ENCODE measurements at regions not wholly inside any gene's neighbourhood (a gene's known extent, or its start where the extent isn't known, plus 50 kb on each side); places are given as distances from the start of the nearest gene placed in this dataset.
"Not testable (repeated sequence)": the region's sequence is repeated elsewhere in the genome, so short reads cannot be mapped to it uniquely, and the experiment has no call there.

- no peak for DNase-seq
Measured at GRCh38 chr2:76247006-76247405, 536.3 kb upstream of the GCFC2 start.

GRCh38 chr2:76211991-76212985, 501.6 kb upstream of the GCFC2 start:
- DNase-seq = no peak

- no peak for DNase-seq
Measured at GRCh38 chr2:76210551-76210950, 499.8 kb upstream of the GCFC2 start.

DNA sequence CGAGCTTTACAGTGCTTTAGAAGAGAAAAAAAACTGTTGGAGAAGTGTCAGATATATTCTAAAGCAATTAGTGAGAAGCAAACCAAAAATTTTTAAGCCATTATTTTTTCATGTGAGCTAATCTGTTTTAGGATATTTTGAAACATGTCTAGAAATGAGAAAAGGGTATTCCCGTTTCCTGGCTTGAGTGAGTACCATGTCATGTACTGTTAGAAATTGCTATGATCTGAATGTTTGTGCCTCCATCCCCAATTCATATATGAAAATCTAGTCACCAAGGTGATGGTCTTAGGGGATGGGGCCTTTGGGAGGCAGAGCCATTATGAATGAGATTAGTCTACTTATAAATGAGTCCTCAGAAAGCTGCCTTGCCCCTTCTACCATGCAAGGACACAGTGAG, 493.3 kb upstream of the GCFC2 start:
- no peak for DNase-seq

DNA sequence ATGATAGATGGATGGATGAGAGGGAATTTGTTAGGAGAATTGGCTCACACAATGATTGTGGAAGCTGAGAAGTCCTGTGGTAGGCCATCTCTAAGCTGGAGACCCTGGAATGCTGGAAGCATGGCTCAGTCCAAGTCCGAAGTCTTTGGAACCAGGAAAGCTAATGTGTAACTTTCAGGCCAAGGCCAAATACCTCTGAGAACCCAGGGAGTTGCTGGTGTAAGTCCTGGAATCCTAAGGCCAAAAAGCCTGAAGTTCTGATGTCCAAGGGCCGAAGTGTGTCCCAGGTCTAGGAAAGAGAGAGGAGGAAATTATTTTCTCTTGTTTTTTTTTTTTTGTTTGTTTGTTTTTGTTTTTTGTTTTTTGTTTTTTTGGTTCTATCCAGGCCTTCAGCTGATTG, 492.2 kb upstream of the GCFC2 start:
- DNase-seq = no peak

DNA sequence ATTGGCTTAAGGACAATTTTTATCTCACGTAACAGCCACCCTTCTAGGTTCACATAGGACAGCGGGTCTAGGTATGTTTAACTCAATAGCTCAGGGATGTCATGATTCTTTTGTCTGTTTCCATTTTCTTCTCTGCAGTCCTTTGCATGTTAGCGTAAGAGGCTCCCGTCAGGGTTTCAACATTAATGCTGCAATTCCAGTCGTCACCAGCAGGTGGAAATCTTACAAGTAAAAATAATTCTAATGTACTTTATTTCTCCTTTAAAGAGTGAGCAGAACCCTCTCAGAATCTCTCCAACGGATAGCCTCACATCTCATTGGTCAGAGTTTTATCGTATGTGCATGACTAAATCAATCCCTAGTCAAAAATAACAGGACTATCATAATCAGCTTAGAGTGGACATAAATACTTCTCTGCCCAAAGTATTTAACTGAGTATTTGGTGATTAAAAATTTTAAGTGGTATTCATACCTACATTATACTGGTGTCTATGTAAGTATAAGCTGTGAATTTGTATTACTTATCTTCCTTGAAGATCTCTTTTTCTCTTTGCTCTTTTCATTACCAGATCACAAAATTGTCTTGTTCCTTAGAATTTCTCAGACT, 487.2 kb upstream of the GCFC2 start:
- peak; percentile 43 for DNase-seq

GRCh38 chr2:76197428-76197827, 486.7 kb upstream of the GCFC2 start:
- no peak for DNase-seq

DNA sequence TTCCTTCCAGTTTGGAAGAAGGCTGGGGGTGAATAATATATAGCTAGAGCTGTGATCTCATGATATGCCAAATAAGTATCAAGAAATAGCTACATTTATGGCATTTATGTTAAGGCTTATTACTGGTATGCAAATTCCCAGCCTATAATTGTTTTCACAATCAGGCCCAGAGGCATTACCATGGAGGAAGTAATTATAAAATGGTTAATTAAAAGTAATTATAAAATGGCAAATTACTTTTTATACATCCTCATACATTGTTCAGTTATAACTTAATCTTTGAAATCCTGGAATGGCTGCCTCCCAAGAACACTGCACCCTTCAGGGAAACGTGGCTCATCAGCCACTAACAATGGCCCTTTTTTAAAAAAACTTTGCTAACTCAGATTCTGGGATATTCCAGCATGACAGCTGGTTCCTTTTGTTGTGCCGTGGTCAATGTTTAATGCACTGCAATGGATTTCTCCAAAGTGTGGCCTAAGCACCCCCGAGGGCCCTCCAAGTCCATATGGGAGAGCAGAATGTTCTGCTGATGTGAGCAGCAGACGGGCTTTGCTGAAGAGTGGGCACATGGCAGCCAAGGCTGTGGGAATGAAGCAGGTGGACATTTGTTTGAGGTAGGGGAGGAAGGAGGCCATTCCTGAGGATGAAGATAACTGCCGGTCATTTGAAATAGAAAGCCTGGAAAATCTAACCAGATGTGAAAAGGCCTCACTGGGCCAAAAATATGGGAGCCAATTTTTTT, 483.5 kb upstream of the GCFC2 start:
- DNase-seq = no peak

GRCh38 chr2:76193089-76193488, 482.4 kb upstream of the GCFC2 start:
- no peak for DNase-seq

DNA sequence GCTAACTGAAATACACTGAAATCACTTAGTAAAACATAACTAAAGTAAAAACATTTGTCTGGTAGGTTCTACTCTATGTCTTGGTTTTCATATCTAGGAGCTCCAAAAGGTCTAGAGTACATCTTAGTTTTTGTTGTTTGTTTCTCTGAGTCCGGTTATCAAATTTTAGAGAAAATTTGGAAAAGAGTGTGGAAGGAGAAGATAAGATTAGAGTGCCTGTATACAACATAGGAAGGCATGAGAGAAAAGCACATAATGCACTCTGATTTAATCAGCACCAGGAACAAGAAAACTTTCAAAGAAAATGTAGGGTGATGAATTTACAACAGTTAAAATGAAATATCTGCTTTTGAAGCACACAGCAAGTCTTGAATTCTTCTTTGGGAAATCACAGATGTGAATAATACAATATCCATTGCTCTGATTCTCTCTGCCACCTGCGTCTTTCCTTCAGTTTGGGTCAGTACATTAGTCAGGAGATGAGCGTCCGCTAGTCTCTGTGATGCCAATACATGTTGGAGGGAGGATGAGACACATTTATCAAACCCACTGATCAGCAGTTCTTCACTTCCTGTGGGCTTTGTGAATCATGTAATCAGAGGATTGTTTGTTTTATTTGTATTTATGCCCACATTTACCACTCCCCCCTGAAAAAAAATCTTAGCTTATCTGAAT, 477.8 kb upstream of the GCFC2 start:
- DNase-seq = no peak

- no peak for DNase-seq
Measured at GRCh38 chr2:76187415-76187814, 476.7 kb upstream of the GCFC2 start.

- DNase-seq = no peak
Measured at GRCh38 chr2:76180676-76181075, 470.0 kb upstream of the GCFC2 start.

DNA sequence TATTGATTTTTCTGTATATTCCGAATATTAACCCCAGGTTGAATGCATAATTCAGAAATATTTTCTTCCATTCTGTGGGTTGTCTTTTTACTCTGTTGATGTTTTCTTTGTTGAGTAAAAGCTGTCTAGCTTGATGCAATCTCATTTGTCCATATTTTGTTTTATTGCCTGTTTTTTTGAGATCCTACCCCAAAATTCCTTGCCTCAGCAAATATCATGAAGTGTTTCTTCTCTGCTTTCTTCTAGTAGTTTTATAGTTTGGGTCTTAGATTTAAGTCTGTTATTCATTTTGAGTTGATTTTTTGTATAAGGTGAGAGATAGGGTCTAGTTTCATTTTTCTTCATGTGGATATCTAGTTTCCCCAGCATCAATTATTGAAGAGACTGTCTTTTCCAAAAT, 467.9 kb upstream of the GCFC2 start:
- no peak for DNase-seq

DNA sequence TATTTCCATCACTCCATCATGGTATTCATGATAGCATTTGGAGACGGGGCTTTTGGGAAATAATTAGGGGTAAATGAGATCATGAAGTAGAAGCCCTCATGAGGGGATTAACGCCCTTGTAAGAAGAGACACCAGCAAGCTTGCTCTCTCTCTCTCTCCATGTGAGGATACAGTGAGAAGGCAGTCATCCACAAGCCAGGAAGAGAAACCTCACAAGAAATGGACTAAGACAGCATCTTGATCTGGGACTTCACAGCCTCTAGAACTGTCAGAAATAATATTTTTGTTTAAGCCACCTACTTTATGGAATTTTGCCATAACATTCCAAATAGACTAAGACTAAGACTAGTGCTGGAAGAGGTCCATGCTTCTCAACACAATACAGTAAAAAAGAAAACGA, 464.6 kb upstream of the GCFC2 start:
- no peak for DNase-seq

GRCh38 chr2:76174505-76174904, 463.8 kb upstream of the GCFC2 start:
- no peak for DNase-seq

DNA sequence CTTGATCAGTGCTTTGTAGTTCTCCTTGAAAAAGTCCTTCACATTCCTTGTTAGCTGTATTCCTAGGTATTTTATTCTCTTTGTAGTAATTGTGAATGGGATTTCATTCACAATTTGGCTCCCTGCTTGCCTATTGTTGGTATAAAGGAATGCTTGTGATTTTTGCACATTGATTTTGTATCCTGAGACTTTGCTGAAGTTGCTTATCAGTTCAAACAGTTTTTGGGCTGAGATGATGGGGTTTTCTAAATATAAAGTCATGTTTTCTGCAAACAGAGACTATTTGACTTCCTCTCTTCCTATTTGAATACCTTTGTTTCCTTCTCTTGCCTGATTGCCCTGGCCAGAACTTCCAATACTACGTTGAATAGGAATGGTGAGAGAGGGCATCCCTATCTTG, 462.5 kb upstream of the GCFC2 start:
- DNase-seq = not testable (repeated sequence)

- not testable (repeated sequence) for DNase-seq
Measured at GRCh38 chr2:76172154-76172595, 461.5 kb upstream of the GCFC2 start.

GRCh38 chr2:76170856-76171255, 460.1 kb upstream of the GCFC2 start:
- DNase-seq = no peak

DNA sequence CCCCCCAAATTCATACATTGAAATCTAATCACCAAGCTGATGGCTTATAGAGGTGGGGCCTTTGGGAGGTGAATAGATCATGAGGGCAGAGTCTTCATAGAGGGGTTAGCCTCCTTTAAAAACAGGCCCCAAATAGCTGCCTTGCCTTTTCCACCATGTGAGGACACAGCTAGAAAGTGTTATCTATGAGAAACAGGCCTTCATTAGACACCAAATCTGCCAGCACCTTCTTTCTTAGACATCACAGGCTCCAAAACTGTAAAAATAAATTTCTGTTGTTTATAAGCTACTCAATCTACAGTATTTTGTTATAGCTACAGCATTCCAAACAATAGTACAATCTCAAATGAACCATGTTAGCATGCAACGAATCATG, 459.3 kb upstream of the GCFC2 start:
- DNase-seq = no peak

DNA sequence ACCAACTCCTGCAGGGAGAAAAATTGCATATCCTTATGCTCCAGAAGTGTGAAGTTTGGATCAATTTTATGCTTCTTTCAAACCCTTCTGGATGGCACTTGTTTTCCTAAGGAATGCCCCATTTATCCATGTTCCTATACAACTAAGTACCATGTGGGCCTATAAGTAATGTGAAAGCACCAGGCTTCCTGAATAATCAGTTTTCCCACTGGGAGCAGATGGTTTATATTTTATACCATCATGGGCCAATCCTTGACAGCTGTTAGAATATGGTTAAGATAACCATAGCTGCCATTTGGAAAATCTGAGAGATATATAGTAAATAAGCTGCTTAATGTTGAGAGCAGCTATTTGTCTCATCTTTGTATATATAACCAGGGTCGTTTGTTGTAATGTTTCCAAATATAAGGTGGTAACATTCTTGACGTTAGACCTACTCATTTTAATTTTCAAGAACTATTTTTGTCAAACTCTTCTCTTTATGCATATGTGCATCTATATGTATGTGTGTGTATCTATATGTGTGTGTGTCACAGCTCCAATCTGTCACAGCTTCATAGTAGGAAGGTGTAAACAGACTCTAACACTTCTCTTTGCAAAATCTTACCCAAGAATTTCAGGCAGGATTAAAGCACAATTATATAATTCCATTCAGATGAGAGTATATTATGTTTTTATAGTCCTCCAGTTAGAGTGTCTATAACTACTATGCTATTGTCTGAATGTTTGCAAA, 458.7 kb upstream of the GCFC2 start:
- DNase-seq = no peak

DNA sequence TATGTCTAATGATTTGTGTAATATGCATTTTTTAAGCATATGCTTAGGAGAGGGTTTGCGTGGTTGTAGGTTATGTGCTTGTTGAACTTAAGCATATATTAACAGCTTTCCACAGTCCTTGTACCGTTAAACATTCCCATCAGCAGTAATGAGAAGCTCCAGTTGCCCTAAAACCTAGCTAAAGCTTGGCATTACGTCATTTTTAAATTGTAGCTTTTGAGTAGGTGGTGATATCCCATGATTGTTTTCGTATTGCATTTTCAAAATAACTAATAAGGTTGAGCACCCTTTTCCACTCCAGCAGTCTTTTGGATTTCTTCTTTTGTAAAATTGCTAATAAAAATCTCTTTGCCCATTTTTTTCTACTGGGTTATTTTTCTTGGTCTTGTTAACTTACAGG, 453.1 kb upstream of the GCFC2 start:
- no peak for DNase-seq

DNA sequence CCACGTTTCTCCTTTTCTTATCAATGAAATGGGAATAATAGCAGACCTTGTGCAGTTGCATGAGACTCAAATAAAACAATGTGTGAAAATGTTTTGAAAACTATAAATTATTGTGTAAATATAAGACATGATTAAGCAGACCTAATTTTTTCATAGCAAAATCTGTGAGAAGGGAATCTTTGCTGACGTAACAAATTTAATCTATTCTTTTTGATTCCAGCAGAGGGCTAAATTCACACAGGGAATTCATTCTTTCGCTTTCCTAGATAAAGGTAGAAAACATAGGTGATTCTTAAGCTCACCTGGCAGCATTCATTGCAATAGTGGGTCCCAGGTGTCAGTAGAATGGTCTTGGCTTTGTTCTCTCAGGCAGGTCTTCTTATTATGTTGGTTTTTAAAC, 450.0 kb upstream of the GCFC2 start:
- DNase-seq = no peak

Measured in stimulated activated CD4-positive, alpha-beta T cell treated with anti-CD3 and anti-CD28 coated beads, Interleukin-4, amount 100 ng/mL, for 24 hours (primary cell).